ENCODE measurements at regions not wholly inside any gene's neighbourhood (a gene's known extent, or its start where the extent isn't known, plus 50 kb on each side); places are given as distances from the start of the nearest gene placed in this dataset.

DNA sequence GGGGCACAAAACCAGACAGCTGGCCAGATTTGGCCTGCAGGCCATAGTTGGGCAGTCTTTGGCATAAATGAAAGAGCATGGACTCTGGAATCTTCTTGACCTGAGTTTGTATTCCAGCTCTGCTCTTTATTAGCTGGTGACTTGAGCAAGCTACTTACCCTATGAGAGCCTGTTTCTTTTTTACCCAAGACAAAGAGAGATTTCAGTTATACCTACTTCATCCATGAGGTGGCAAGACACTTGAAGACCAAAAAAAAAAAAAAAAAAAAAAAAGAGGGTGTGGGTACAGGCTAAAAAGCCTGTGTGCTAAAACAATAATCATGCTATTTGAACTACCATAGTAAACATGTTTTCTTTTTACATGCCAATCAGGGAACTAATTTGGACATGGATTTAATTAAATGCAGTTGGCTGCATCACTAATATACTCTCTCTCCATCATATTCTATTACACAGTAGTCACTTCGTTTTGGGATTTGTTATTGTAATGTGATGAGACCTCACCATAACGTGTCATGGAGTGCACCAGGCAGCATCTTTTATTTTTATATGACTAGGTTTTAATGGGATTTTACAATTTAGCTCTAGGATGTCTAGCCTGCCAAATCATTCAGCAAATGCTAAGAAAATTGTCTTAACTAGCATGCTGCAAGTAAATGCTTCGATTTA is 109.2 kb upstream of the FHIT start:
- H3K36me3 ChIP-seq (ENCODE audit: control insufficient read depth in 4 of 4, insufficient read depth in 3 of 4, low read depth in 1 of 4, low read length in 3 of 4), result no peaks in the 10 kb centered on the region
- H3K27ac ChIP-seq (ENCODE audit: low read depth in 1 of 2, low read length in 2 of 2), result no peak overlapping the region
- H3K27me3 ChIP-seq (ENCODE audit: control insufficient read depth in 4 of 4, insufficient read depth in 4 of 4, low read length in 3 of 4), result no peaks in the 10 kb centered on the region
- no peak for DNase-seq (ENCODE audit: low spot score)
- WGBS, result 70% methylated on average over 3 of the region's 3 CpGs
- no peak overlapping the region for H3K9ac ChIP-seq (ENCODE audit: low read depth in 1 of 2, low read length in 2 of 2)
- H3K9me3 ChIP-seq (ENCODE audit: control insufficient read depth in 4 of 4, low read length in 3 of 4), result no peaks in the 10 kb centered on the region
- no peaks in the 10 kb centered on the region for H3K4me1 ChIP-seq (ENCODE audit: control insufficient read depth in 4 of 4, insufficient read depth in 4 of 4, low read length in 3 of 4)
- H3K4me3 ChIP-seq (ENCODE audit: low read depth in 1 of 3, low read length in 3 of 3), result no peak overlapping the region
- TF ChIP-seq, protein P1, sequence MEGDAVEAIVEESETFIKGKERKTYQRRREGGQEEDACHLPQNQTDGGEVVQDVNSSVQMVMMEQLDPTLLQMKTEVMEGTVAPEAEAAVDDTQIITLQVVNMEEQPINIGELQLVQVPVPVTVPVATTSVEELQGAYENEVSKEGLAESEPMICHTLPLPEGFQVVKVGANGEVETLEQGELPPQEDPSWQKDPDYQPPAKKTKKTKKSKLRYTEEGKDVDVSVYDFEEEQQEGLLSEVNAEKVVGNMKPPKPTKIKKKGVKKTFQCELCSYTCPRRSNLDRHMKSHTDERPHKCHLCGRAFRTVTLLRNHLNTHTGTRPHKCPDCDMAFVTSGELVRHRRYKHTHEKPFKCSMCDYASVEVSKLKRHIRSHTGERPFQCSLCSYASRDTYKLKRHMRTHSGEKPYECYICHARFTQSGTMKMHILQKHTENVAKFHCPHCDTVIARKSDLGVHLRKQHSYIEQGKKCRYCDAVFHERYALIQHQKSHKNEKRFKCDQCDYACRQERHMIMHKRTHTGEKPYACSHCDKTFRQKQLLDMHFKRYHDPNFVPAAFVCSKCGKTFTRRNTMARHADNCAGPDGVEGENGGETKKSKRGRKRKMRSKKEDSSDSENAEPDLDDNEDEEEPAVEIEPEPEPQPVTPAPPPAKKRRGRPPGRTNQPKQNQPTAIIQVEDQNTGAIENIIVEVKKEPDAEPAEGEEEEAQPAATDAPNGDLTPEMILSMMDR (IDR thresholded peaks at IDR 0.05; ENCODE audit: low read depth, low read length, missing input control), result no peak
- no peak for TF ChIP-seq NR2F2 (IDR thresholded peaks at IDR 0.05)
- no peak for TF ChIP-seq YY1 (IDR thresholded peaks at IDR 0.05)
- TF ChIP-seq RAD21 (IDR thresholded peaks at IDR 0.05), result no peak
- TF ChIP-seq EGR1 (IDR thresholded peaks at IDR 0.05; ENCODE audit: low read depth in 2 of 2), result no peak
- no peak for TF ChIP-seq JUND (IDR thresholded peaks at IDR 0.05)
- TF ChIP-seq, protein P2, sequence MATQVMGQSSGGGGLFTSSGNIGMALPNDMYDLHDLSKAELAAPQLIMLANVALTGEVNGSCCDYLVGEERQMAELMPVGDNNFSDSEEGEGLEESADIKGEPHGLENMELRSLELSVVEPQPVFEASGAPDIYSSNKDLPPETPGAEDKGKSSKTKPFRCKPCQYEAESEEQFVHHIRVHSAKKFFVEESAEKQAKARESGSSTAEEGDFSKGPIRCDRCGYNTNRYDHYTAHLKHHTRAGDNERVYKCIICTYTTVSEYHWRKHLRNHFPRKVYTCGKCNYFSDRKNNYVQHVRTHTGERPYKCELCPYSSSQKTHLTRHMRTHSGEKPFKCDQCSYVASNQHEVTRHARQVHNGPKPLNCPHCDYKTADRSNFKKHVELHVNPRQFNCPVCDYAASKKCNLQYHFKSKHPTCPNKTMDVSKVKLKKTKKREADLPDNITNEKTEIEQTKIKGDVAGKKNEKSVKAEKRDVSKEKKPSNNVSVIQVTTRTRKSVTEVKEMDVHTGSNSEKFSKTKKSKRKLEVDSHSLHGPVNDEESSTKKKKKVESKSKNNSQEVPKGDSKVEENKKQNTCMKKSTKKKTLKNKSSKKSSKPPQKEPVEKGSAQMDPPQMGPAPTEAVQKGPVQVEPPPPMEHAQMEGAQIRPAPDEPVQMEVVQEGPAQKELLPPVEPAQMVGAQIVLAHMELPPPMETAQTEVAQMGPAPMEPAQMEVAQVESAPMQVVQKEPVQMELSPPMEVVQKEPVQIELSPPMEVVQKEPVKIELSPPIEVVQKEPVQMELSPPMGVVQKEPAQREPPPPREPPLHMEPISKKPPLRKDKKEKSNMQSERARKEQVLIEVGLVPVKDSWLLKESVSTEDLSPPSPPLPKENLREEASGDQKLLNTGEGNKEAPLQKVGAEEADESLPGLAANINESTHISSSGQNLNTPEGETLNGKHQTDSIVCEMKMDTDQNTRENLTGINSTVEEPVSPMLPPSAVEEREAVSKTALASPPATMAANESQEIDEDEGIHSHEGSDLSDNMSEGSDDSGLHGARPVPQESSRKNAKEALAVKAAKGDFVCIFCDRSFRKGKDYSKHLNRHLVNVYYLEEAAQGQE (IDR thresholded peaks at IDR 0.05), result no peak
- TF ChIP-seq RXRA (IDR thresholded peaks at IDR 0.05), result no peak
- TF ChIP-seq GABPA (IDR thresholded peaks at IDR 0.05 in 1 of 2, conservative IDR thresholded peaks at IDR 0.05 in 1 of 2), result no peak
- TF ChIP-seq SP1 (IDR thresholded peaks at IDR 0.05), result no peak
- TF ChIP-seq FOXA2 (IDR thresholded peaks at IDR 0.05), result no peak

DNA sequence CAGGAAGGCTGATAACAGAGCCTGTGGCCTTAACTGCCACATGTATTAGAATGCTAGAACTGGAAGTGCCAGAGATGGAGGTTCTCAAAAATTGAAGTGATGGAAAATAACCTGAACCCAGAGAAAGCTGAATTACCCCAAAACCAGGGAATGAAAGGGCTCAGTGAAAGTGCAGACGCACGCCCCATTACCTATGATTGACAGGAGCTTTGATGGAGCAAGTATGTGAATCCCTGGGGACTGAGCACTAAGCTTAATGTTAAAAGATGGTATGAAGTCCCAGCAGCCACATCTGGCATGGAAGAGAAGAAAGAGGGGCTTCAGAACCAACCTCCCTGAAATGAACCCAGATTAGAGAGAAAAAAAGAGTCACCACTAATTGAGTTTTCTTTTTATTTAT is 118.4 kb upstream of the FHIT start:
- WGBS, result 95% methylated on average over 2 of the region's 2 CpGs
- Histone ChIP-seq H3K36me3 (ENCODE audit: control insufficient read depth in 4 of 4, insufficient read depth in 3 of 4, low read depth in 1 of 4, low read length in 3 of 4) (no peaks in the 10 kb centered on the region), H3K4me3 (ENCODE audit: low read depth in 1 of 3, low read length in 3 of 3) (no peak overlapping the region), H3K27ac (ENCODE audit: low read depth in 1 of 2, low read length in 2 of 2) (no peak overlapping the region), H3K27me3 (ENCODE audit: control insufficient read depth in 4 of 4, insufficient read depth in 4 of 4, low read length in 3 of 4) (no peaks in the 10 kb centered on the region), H3K9me3 (ENCODE audit: control insufficient read depth in 4 of 4, low read length in 3 of 4) (no peaks in the 10 kb centered on the region), H3K4me1 (ENCODE audit: control insufficient read depth in 4 of 4, insufficient read depth in 4 of 4, low read length in 3 of 4) (no peaks in the 10 kb centered on the region), H3K9ac (ENCODE audit: low read depth in 1 of 2, low read length in 2 of 2) (no peak overlapping the region)
- no peak for DNase-seq (ENCODE audit: low spot score)
- TF ChIP-seq SP1 (IDR thresholded peaks at IDR 0.05), result no peak
- TF ChIP-seq EGR1 (IDR thresholded peaks at IDR 0.05; ENCODE audit: low read depth in 2 of 2), result no peak
- TF ChIP-seq HNF4A (conservative IDR thresholded peaks at IDR 0.05), result no peak
- no peak for TF ChIP-seq FOXA2 (IDR thresholded peaks at IDR 0.05)
- TF ChIP-seq, protein P3, sequence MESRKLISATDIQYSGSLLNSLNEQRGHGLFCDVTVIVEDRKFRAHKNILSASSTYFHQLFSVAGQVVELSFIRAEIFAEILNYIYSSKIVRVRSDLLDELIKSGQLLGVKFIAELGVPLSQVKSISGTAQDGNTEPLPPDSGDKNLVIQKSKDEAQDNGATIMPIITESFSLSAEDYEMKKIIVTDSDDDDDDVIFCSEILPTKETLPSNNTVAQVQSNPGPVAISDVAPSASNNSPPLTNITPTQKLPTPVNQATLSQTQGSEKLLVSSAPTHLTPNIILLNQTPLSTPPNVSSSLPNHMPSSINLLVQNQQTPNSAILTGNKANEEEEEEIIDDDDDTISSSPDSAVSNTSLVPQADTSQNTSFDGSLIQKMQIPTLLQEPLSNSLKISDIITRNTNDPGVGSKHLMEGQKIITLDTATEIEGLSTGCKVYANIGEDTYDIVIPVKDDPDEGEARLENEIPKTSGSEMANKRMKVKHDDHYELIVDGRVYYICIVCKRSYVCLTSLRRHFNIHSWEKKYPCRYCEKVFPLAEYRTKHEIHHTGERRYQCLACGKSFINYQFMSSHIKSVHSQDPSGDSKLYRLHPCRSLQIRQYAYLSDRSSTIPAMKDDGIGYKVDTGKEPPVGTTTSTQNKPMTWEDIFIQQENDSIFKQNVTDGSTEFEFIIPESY (IDR thresholded peaks at IDR 0.05), result no peak
- no peak for TF ChIP-seq YY1 (IDR thresholded peaks at IDR 0.05)
- TF ChIP-seq, protein P4, sequence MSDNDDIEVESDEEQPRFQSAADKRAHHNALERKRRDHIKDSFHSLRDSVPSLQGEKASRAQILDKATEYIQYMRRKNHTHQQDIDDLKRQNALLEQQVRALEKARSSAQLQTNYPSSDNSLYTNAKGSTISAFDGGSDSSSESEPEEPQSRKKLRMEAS (IDR thresholded peaks at IDR 0.05), result no peak
- TF ChIP-seq HNF4G (IDR thresholded peaks at IDR 0.05), result no peak
- no peak for TF ChIP-seq RAD21 (IDR thresholded peaks at IDR 0.05)
- no peak for TF ChIP-seq FOXA1 (IDR thresholded peaks at IDR 0.05)
- TF ChIP-seq, protein P2 (IDR thresholded peaks at IDR 0.05), result no peak
- no peak for TF ChIP-seq NR2F2 (IDR thresholded peaks at IDR 0.05)
- TF ChIP-seq, protein P1 (IDR thresholded peaks at IDR 0.05; ENCODE audit: low read depth, low read length, missing input control), result no peak
- TF ChIP-seq TAF1 (conservative IDR thresholded peaks at IDR 0.05), result no peak
- TF ChIP-seq, protein P5, sequence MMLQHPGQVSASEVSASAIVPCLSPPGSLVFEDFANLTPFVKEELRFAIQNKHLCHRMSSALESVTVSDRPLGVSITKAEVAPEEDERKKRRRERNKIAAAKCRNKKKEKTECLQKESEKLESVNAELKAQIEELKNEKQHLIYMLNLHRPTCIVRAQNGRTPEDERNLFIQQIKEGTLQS (IDR thresholded peaks at IDR 0.05), result no peak
- TF ChIP-seq JUND (IDR thresholded peaks at IDR 0.05), result no peak

Data from liver (tissue), 8 donors.